ENCODE measurements at regions not wholly inside any gene's neighbourhood (a gene's known extent, or its start where the extent isn't known, plus 50 kb on each side); places are given as distances from the start of the nearest gene placed in this dataset.

GRCh38 chr6:74115674-74116073, 419.7 kb downstream of the CD109 start:
- no peak for DNase-seq

- no peak for DNase-seq
These were observed 418.4 kb downstream of the CD109 start for GRCh38 chr6:74114428-74114827.

- no peak for DNase-seq
These were observed 417.9 kb downstream of the CD109 start for GRCh38 chr6:74113901-74114300.

DNA sequence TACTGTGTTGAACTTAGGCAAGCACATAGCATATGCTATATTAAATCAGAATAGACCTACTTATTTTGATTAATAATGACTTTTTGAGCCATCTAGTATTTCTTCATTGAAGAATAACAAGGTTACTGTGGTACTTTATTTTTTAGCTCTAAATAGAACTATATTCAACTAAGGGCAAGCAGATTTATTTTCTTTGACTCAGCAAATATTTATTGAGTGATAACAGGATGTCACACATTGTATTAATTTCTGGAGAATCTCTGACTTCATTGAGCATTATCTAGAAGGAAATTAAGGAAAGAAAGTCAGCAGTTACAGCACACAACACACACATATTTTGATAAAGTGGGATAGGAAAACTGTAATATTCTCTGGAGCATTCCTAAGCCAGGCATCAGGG, 407.4 kb downstream of the CD109 start:
- DNase-seq, result no peak

DNA sequence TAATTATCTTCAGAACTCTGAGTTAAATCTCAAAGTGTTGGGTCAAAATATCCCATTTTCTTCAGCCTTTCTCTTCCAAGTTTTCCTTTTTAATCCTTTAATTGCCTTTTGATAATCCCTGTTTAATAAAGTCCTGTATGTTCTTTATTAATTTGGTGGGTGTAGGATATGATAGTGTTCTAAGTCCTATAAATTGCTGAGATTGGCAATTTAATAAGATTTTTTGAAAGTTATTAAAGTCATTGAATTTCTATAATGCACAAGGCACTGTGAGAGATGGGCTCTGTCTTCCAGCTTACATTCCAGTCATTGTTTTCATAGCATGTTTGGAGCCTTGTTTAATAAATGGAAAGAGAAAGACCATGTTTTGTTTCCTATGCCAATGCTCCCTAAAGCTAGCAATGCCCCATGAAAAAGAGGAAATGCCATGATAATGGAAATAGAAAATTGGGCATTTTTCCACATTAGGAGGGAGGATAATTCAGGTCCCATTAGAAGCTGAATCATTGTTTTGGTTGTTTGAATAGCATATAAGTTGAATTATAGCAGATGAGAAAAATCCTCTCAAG, 404.8 kb downstream of the CD109 start:
- DNase-seq, result no peak

DNA sequence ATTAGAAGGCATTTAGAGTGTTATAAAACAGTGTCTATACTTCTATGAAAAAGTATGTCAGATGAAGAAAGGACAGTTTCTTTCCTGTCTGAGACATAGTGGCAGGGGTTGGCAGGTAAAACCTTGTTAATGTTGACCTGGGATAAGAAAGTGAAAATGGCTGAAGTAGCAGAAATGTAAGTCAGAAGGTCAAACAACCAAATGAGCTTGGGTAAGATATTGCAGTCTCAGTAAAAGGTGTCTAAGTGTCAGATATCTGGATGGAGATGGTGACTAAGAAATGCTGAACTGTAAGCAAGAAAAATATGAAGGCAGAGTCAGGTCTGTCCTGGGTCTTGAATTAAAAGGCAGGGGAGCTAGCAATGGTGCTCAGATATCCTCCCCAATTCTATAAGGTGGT, 400.3 kb downstream of the CD109 start:
- no peak for DNase-seq

DNA sequence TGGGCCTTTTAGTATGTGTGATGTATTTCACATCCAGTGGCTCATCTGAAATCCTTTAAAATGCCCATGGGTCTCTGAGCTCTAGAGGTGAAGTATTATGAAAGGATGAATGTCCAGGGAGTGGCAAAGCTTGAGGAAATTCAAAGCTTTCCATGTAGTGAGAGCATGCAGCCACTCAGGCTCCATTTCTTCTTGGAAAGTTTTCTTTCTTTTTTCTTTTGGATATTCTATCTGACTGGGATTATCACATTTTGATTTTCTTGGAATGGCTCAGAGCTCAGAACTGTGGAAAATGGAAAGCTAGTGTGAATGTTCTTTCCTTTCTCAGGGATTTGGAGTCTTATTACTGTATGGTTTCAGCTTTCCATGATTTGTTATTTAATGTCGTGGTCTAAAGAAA, 397.4 kb downstream of the CD109 start:
- DNase-seq, result no peak

GRCh38 chr6:74091794-74092157, 395.8 kb downstream of the CD109 start:
- DNase-seq, result no peak

DNA sequence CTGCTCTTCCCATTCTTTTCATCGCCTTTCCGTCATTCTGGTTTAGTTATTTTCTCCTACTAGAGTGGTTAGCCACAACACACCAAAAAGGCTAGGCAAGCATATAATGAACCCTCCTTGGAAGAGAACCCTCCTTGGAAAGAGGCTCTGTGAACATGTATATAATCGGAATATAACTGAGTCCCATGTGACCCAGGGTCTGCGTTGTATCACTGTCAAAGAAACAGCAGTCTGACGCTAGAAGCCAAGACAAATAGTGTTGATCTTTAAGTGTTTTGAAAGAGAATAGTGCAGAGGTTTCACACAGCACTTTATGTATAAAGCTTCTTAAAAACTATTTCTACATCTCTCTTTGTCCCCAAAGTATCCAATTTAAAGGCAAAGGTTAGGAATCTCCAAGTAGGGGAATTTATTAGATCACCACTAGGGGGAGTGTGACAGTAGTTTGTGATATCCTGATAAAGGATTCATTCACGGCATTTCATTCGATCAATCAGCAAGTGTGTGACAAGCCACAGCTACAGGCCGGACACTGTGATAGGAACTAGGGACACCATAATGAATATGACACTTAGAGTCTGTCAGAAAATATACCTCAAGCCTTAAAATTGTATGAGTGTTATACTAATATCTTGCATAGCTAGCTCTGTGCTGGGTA, 395.3 kb downstream of the CD109 start:
- DNase-seq, result no peak

- no peak for DNase-seq
These were observed 391.9 kb downstream of the CD109 start for GRCh38 chr6:74087899-74088298.

GRCh38 chr6:74075896-74076295, 379.9 kb downstream of the CD109 start:
- DNase-seq, result no peak

GRCh38 chr6:74075323-74075722, 379.3 kb downstream of the CD109 start:
- DNase-seq, result no peak

GRCh38 chr6:74074645-74075044, 378.6 kb downstream of the CD109 start:
- no peak for DNase-seq

- no peak for DNase-seq
These were observed 378.0 kb downstream of the CD109 start for GRCh38 chr6:74073999-74074398.

- no peak for DNase-seq
These were observed 377.4 kb downstream of the CD109 start for GRCh38 chr6:74073429-74073828.

- no peak for DNase-seq
These were observed 375.2 kb downstream of the CD109 start for GRCh38 chr6:74071214-74071613.

GRCh38 chr6:74070711-74071110, 374.7 kb downstream of the CD109 start:
- no peak for DNase-seq

- DNase-seq, result no peak
These were observed 374.1 kb downstream of the CD109 start for GRCh38 chr6:74070091-74070490.

DNA sequence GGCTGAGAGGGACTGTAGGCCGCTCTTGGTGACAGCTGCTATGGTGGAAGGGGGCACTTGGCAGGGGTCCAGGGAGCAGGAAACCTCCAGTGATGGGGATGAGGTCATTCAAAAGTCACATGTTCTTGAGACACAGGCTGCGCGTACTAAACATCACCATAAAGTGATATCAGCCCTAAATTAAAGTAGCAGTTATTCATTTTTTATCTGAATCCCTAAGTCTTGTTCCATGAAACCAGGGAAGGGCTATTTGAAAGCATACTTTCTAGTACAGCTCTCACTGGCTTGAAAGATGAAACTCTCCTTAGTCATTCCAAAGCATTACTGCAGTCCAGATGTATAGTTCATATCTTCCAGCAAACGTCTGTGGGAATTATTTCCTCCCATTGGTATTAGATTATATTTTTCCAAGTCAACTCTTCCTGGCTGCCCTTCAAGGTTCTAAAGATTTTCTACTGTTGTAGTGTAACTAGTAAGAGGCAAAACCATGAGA, 373.1 kb downstream of the CD109 start:
- DNase-seq, result no peak

- no peak for DNase-seq
These were observed 370.3 kb downstream of the CD109 start for GRCh38 chr6:74066168-74066871.

DNA sequence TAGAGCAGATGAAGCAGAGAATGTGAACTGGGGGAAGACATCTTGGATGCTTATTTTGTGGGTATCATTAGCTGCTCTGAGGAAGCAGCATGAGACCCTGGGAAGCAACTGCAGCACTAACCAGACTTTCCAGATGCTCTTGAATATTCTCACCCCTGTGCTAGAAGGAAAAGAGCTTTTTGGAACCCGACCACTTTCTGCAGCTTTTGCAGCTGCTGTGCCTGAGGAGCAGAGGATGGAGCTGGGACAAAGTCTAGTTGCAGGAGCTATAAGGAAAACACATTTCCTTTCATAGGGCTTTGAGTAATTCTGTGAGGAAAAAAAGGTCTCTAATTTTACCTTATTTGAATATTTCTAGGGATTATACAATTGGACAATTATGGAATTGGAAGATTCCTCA, 369.7 kb downstream of the CD109 start:
- DNase-seq, result no peak

DNA sequence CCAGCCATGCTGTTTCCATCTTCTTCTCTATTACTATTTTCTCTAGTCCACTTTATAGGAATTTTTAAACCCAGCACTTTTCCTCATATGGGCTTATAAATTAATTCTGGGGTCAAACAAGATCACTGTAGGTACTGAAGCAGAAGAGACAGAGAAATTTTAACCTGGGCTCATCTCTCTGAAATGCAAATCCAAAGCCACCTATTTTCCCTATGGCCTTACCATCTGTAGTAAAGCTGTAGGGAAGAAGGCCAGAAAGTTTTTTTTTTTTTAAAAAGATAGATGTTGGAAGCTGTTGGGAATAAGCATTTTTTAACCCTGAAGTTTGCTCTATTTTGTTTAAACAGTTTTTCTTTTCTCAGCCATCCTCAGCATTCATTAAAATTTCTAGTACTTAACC, 367.4 kb downstream of the CD109 start:
- DNase-seq, result no peak

DNA sequence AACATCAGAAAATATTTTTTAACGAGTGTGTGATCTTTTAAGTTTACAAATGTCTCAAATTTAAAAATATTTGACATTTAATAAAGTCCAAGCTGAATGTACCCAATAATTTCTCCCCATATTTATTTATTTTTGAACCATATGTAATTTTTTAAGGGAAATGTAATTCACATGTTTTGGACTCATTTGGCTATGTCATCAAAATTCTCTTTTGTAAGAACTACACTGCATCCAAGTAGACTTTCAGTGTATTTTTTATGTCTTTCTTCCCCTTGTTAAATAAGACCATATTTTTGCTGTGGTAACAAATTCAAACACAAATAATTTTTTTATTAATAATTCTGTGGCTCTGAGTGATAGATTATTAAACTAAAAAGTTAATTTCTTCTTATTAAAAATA, 365.2 kb downstream of the CD109 start:
- DNase-seq, result no peak

Data from nucleus accumbens (tissue), 56 donors.